Hepatocyte (in vitro differentiated cells): ENCODE measurements at regions not wholly inside any gene's neighbourhood (a gene's known extent, or its start where the extent isn't known, plus 50 kb on each side); places are given as distances from the start of the nearest gene placed in this dataset.

Source experiments
- DNase-seq: peaks from one replicate; pipeline ENCODE4 v3.0.0-alpha.2; 2016; ENCODE audit warnings: low spot score
- H2AFZ ChIP-seq: fragments of 200-600 bp; sonication (generic); 2 replicates; pipeline ENCODE4 v1.6.0; 2016; ENCODE audit warnings: antibody characterized with exemption, mild to moderate bottlenecking
- H3K27ac ChIP-seq: fragments of 200-600 bp; sonication (generic); 2 replicates; pipeline ENCODE4 v1.5.1; 2016; ENCODE audit warnings: mild to moderate bottlenecking
- H3K27me3 ChIP-seq: fragments of 200-600 bp; sonication (generic); 2 replicates; pipeline ENCODE4 v1.6.1; 2016
- H3K36me3 ChIP-seq: fragments of 200-600 bp; sonication (generic); replicated peaks from 2 replicates; pipeline ENCODE4 v1.5.1; 2016; ENCODE audit warnings: low read depth; ENCODE audit not compliant: insufficient read depth
- H3K4me1 ChIP-seq: fragments of 200-600 bp; sonication (generic); 2 replicates; pipeline ENCODE4 v1.5.1; 2016; ENCODE audit warnings: mild to moderate bottlenecking, moderate library complexity; ENCODE audit not compliant: insufficient read depth
- H3K4me2 ChIP-seq: fragments of 200-600 bp; sonication (generic); 2 replicates; pipeline ENCODE4 v1.6.0; 2016
- H3K4me3 ChIP-seq: fragments of 200-600 bp; sonication (generic); 2 replicates; pipeline ENCODE4 v1.5.1; 2016; ENCODE audit warnings: mild to moderate bottlenecking
- H3K79me2 ChIP-seq: fragments of 200-600 bp; sonication (generic); 2 replicates; pipeline ENCODE4 v1.6.0; 2017; ENCODE audit warnings: mild to moderate bottlenecking
- H3K9me2 ChIP-seq: fragments of 200-600 bp; sonication (generic); replicated peaks from 2 replicates; pipeline ENCODE4 v1.6.0; 2017; ENCODE audit warnings: mild to moderate bottlenecking; ENCODE audit not compliant: insufficient read depth
- H3K9me3 ChIP-seq: fragments of 200-600 bp; sonication (generic); 2 replicates; pipeline ENCODE4 v1.5.1; 2016; ENCODE audit warnings: low read depth, mild to moderate bottlenecking
- H4K20me1 ChIP-seq: fragments of 200-600 bp; sonication (generic); 2 replicates; pipeline ENCODE4 v1.6.0; 2016; ENCODE audit warnings: mild to moderate bottlenecking; ENCODE audit not compliant: insufficient read depth, poor library complexity, severe bottlenecking
- EZH2 ChIP-seq: fragments of 200-600 bp; sonication (generic); IDR thresholded peaks from 2 replicates; pipeline ENCODE4 v1.6.1; 2016; ENCODE audit warnings: antibody characterized with exemption, mild to moderate bottlenecking, borderline replicate concordance
- EZH2phosphoT487 ChIP-seq: fragments of 200-600 bp; sonication (generic); IDR thresholded peaks from one replicate; pipeline ENCODE4 v1.6.1; 2018; ENCODE audit warnings: antibody characterized with exemption, mild to moderate bottlenecking, low read depth, moderate library complexity; ENCODE audit not compliant: unreplicated experiment, severe bottlenecking
- WGBS: methylation state at CpG from one replicate; pipeline ENCODE4 v1.1.6; 2016; ENCODE audit warnings: low lambda C conversion rate; ENCODE audit errors: missing lambda C conversion rate; 5-methylcytosine and 5-hydroxymethylcytosine counted together
- TF ChIP-seq, protein P1 (sequence below): fragments of 200-600 bp; sonication (generic); IDR thresholded peaks from 2 replicates; pipeline ENCODE4 v1.5.1; 2016; ENCODE audit warnings: antibody characterized with exemption, mild to moderate bottlenecking; ENCODE audit not compliant: poor library complexity

DNA sequence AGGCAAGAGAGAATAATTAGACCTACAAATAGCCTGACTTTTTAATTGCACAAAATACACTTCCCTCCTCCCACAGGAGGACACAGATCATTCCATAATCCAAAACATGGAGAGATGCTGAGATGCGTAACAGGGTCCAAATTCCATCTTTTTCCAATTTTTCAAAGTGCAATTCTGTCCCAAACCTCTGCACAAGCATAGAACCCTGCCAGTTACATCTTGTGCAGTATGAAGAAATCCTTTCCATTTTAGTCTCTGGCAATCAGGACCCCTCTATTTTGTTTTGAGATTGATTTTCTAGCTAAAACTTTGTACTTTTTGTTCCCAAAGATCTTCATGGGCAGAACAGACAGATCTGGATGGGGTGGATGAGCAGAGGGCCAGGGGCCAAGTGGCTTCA, 209.2 kb downstream of the B3GLCT start:
- Histone ChIP-seq H3K27ac (no peak overlapping the region), H3K4me1 (no peaks in the 10 kb centered on the region), H4K20me1 (no peaks in the 10 kb centered on the region), H2AFZ (no peak overlapping the region), H3K36me3 (no peaks in the 10 kb centered on the region), H3K4me2 (no peak overlapping the region), H3K79me2 (no peaks in the 10 kb centered on the region), H3K9me3 (no peaks in the 10 kb centered on the region), H3K9me2 (no peaks in the 10 kb centered on the region), H3K27me3 (no peaks in the 10 kb centered on the region), H3K4me3 (no peak overlapping the region)
- DNase-seq = no peak
- TF ChIP-seq EZH2phosphoT487 (no peak), EZH2 (no peak)
- TF ChIP-seq, protein P1, sequence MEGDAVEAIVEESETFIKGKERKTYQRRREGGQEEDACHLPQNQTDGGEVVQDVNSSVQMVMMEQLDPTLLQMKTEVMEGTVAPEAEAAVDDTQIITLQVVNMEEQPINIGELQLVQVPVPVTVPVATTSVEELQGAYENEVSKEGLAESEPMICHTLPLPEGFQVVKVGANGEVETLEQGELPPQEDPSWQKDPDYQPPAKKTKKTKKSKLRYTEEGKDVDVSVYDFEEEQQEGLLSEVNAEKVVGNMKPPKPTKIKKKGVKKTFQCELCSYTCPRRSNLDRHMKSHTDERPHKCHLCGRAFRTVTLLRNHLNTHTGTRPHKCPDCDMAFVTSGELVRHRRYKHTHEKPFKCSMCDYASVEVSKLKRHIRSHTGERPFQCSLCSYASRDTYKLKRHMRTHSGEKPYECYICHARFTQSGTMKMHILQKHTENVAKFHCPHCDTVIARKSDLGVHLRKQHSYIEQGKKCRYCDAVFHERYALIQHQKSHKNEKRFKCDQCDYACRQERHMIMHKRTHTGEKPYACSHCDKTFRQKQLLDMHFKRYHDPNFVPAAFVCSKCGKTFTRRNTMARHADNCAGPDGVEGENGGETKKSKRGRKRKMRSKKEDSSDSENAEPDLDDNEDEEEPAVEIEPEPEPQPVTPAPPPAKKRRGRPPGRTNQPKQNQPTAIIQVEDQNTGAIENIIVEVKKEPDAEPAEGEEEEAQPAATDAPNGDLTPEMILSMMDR = no peak
- WGBS = 87% methylated on average over 1 of the region's 1 CpG

DNA sequence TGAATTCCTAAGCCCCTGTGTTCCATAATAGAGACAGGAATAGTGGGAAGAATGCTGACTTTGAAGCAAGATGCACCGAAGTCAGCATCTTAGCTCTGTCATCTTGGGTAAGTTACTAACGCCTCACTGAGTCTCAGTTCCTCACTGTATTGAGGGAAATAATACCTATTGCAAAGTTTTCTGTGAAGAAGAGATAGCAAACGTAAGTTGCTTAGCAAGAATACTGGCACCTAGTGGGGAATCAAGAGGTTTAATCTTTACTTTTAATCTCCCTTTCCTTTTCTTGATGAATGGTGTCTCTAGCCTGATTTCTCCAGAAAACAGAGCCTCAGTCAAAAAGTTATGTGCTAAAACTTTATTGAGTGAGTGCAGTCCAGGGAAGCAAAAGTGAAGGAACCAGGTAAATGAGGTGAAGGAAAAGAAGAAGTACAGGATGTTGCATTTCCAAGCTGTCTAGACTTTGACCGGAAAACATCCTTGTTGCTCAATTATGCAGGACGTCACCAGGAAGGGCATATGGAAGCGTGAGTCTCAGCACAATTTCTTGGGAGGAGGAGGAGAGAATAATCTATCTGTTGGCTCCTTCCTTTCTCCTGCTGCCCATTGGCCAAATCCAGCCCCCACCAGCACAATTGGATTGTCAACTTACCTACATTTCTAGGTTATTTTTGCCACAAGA, 210.0 kb downstream of the B3GLCT start:
- Histone ChIP-seq H3K27ac (no peak overlapping the region), H3K4me3 (no peak overlapping the region), H3K9me2 (no peaks in the 10 kb centered on the region), H3K4me1 (no peaks in the 10 kb centered on the region), H4K20me1 (no peaks in the 10 kb centered on the region), H3K4me2 (no peak overlapping the region), H3K27me3 (no peaks in the 10 kb centered on the region), H3K36me3 (no peaks in the 10 kb centered on the region), H3K79me2 (no peaks in the 10 kb centered on the region), H2AFZ (no peak overlapping the region), H3K9me3 (no peaks in the 10 kb centered on the region)
- TF ChIP-seq, protein P1 = peak; percentile 28
- TF ChIP-seq EZH2 = no peak
- no peak for TF ChIP-seq EZH2phosphoT487
- DNase-seq = peak; percentile 20
- 77% methylated on average over 6 of the region's 6 CpGs for WGBS

DNA sequence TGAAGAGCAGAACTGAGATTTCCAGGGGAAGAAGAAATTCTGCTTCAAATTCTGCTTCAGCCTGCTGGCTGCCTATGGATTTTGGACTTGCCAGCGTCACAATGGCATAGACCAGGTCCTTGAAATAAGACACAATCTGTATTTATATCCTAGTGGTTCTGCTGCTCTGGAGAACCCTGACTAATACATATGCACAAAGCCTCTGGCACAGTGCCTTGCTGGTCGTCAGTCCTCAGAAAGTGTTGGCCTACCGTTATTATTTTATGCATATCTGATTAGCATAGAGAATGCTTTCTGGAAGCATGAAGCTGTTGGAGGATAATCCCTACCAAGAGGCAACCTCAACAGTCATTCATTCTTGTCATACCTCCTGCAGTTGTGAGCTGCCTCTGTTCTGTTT, 213.7 kb downstream of the B3GLCT start:
- DNase-seq = no peak
- Histone ChIP-seq H3K9me3 (no peaks in the 10 kb centered on the region), H3K36me3 (no peaks in the 10 kb centered on the region), H4K20me1 (no peaks in the 10 kb centered on the region), H3K4me1 (no peaks in the 10 kb centered on the region), H2AFZ (no peak overlapping the region), H3K79me2 (no peaks in the 10 kb centered on the region), H3K9me2 (no peaks in the 10 kb centered on the region), H3K27me3 (no peaks in the 10 kb centered on the region), H3K4me3 (no peak overlapping the region), H3K27ac (no peak overlapping the region), H3K4me2 (no peak overlapping the region)
- WGBS = 85% methylated on average over 3 of the region's 3 CpGs
- TF ChIP-seq, protein P1 = no peak
- TF ChIP-seq EZH2 (no peak), EZH2phosphoT487 (no peak)

DNA sequence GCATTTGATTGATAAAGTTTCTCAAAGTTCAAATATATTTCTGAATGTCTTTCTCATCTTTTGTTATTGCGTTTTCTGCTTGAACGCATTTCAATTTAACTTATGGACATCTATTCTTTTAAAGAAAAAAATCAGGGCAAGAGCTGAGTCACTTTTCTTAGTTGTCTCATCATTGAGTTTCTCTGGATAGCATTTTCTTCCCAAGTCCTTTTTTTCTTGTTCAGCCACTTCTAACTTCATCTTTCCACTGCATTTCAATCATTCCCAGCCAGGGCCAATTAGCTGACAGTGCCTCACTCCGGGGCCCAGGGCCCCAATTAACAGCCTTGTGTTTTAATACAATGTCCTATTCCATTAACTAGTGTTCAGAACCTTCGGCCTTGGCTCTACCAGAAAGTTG, 216.3 kb downstream of the B3GLCT start:
- Histone ChIP-seq H3K4me2 (no peak overlapping the region), H3K9me3 (no peaks in the 10 kb centered on the region), H3K27me3 (no peaks in the 10 kb centered on the region), H3K9me2 (no peaks in the 10 kb centered on the region), H3K36me3 (no peaks in the 10 kb centered on the region), H4K20me1 (no peaks in the 10 kb centered on the region), H3K4me3 (no peak overlapping the region), H3K4me1 (no peaks in the 10 kb centered on the region), H3K79me2 (no peaks in the 10 kb centered on the region), H3K27ac (no peak overlapping the region), H2AFZ (no peak overlapping the region)
- TF ChIP-seq EZH2phosphoT487 = no peak
- TF ChIP-seq, protein P1 = no peak
- TF ChIP-seq EZH2 = no peak
- 86% methylated on average over 4 of the region's 4 CpGs for WGBS
- no peak for DNase-seq
